ENCODE measurements at regions not wholly inside any gene's neighbourhood (a gene's known extent, or its start where the extent isn't known, plus 50 kb on each side); places are given as distances from the start of the nearest gene placed in this dataset.
"Not testable (repeated sequence)": the region's sequence is repeated elsewhere in the genome, so short reads cannot be mapped to it uniquely, and the experiment has no call there.

- no peak overlapping the region for H3K27ac Mint-ChIP-seq
- H3K36me3 Mint-ChIP-seq (ENCODE audit: low read depth), result no peaks in the 10 kb centered on the region
- H3K9me3 Mint-ChIP-seq, result peaks cover 19% of the 10 kb centered on the region
- no peaks in the 10 kb centered on the region for H3K4me1 Mint-ChIP-seq
- H3K4me3 Mint-ChIP-seq, result no peak overlapping the region
- POLR2A ChIA-PET, result no interaction called here
- no peak for DNase-seq
- no peaks in the 10 kb centered on the region for H3K27me3 Mint-ChIP-seq
- CTCF ChIA-PET, result no interaction called here
These were observed 1373.3 kb upstream of the GOT2 start for GRCh38 chr16:60107437-60107836.

- peaks cover 16% of the 10 kb centered on the region for H3K9me3 Mint-ChIP-seq
- H3K4me3 Mint-ChIP-seq, result no peak overlapping the region
- H3K27ac Mint-ChIP-seq, result no peak overlapping the region
- no peaks in the 10 kb centered on the region for H3K36me3 Mint-ChIP-seq (ENCODE audit: low read depth)
- H3K4me1 Mint-ChIP-seq, result no peaks in the 10 kb centered on the region
- ChIA-PET CTCF (no interaction called here), POLR2A (no interaction called here)
- H3K27me3 Mint-ChIP-seq, result no peaks in the 10 kb centered on the region
- DNase-seq, result no peak
These were observed 1366.3 kb upstream of the GOT2 start for GRCh38 chr16:60100371-60100770.

GRCh38 chr16:60091529-60091928 is 1357.4 kb upstream of the GOT2 start:
- no peak for DNase-seq
- H3K27me3 Mint-ChIP-seq, result no peaks in the 10 kb centered on the region
- H3K4me3 Mint-ChIP-seq, result no peak overlapping the region
- POLR2A ChIA-PET, result no interaction called here
- H3K36me3 Mint-ChIP-seq (ENCODE audit: low read depth), result no peaks in the 10 kb centered on the region
- H3K9me3 Mint-ChIP-seq, result peaks cover 7% of the 10 kb centered on the region
- no peaks in the 10 kb centered on the region for H3K4me1 Mint-ChIP-seq
- no peak overlapping the region for H3K27ac Mint-ChIP-seq
- CTCF ChIA-PET, result no interaction called here

- Mint-ChIP-seq H3K27ac (no peak overlapping the region), H3K9me3 (peaks cover 7% of the 10 kb centered on the region), H3K4me1 (no peaks in the 10 kb centered on the region)
These were observed 1357.0 kb upstream of the GOT2 start for GRCh38 chr16:60091071-60091470.

GRCh38 chr16:60087530-60087929 is 1353.4 kb upstream of the GOT2 start:
- H3K9me3 Mint-ChIP-seq, result peaks cover 18% of the 10 kb centered on the region
- no peaks in the 10 kb centered on the region for H3K4me1 Mint-ChIP-seq
- no peak overlapping the region for H3K27ac Mint-ChIP-seq
- CTCF ChIA-PET, result no interaction called here
- no peaks in the 10 kb centered on the region for H3K36me3 Mint-ChIP-seq (ENCODE audit: low read depth)
- no peak overlapping the region for H3K4me3 Mint-ChIP-seq
- POLR2A ChIA-PET, result no interaction called here
- no peak for DNase-seq
- no peaks in the 10 kb centered on the region for H3K27me3 Mint-ChIP-seq

More at GRCh38 chr16:60091071-60091470, 1357.0 kb upstream of the GOT2 start:
- Mint-ChIP-seq H3K36me3 (ENCODE audit: low read depth) (no peaks in the 10 kb centered on the region), H3K4me3 (no peak overlapping the region), H3K27me3 (no peaks in the 10 kb centered on the region)
- POLR2A ChIA-PET, result no interaction called here
- CTCF ChIA-PET, result no interaction called here
- no peak for DNase-seq

GRCh38 chr16:60078819-60079218 is 1344.7 kb upstream of the GOT2 start:
- H3K27ac Mint-ChIP-seq; POLR2A ChIA-PET; H3K4me3 Mint-ChIP-seq; H3K27me3 Mint-ChIP-seq; H3K36me3 Mint-ChIP-seq (ENCODE audit: low read depth); DNase-seq; CTCF ChIA-PET; H3K4me1 Mint-ChIP-seq: not testable (repeated sequence)
- peaks cover 12% of the 10 kb centered on the region for H3K9me3 Mint-ChIP-seq

GRCh38 chr16:60077861-60078260 is 1343.7 kb upstream of the GOT2 start:
- ChIA-PET CTCF (no interaction called here), POLR2A (no interaction called here)
- H3K36me3 Mint-ChIP-seq (ENCODE audit: low read depth), result no peaks in the 10 kb centered on the region
- no peak overlapping the region for H3K27ac Mint-ChIP-seq
- no peaks in the 10 kb centered on the region for H3K4me1 Mint-ChIP-seq
- H3K4me3 Mint-ChIP-seq, result no peak overlapping the region
- H3K9me3 Mint-ChIP-seq, result peaks cover 12% of the 10 kb centered on the region
- no peak for DNase-seq
- H3K27me3 Mint-ChIP-seq, result no peaks in the 10 kb centered on the region

- Mint-ChIP-seq H3K27ac (no peak overlapping the region), H3K4me3 (no peak overlapping the region), H3K9me3 (peaks cover 7% of the 10 kb centered on the region), H3K27me3 (no peaks in the 10 kb centered on the region), H3K4me1 (no peaks in the 10 kb centered on the region), H3K36me3 (ENCODE audit: low read depth) (no peaks in the 10 kb centered on the region)
- DNase-seq, result no peak
- ChIA-PET POLR2A (no interaction called here), CTCF (no interaction called here)
These were observed 1340.3 kb upstream of the GOT2 start for GRCh38 chr16:60074378-60074777.

- POLR2A ChIA-PET, result no interaction called here
- CTCF ChIA-PET, result no interaction called here
- no peak overlapping the region for H3K27ac Mint-ChIP-seq
These were observed 1339.3 kb upstream of the GOT2 start for GRCh38 chr16:60073376-60073775.

GRCh38 chr16:60064026-60064425 is 1329.9 kb upstream of the GOT2 start:
- no peak overlapping the region for H3K27ac Mint-ChIP-seq
- H3K9me3 Mint-ChIP-seq, result peaks cover 17% of the 10 kb centered on the region
- POLR2A ChIA-PET, result no interaction called here
- H3K27me3 Mint-ChIP-seq, result no peaks in the 10 kb centered on the region
- no peaks in the 10 kb centered on the region for H3K4me1 Mint-ChIP-seq
- H3K4me3 Mint-ChIP-seq, result no peak overlapping the region
- no peaks in the 10 kb centered on the region for H3K36me3 Mint-ChIP-seq (ENCODE audit: low read depth)
- DNase-seq, result no peak
- CTCF ChIA-PET, result no interaction called here

More at GRCh38 chr16:60073376-60073775, 1339.3 kb upstream of the GOT2 start:
- H3K9me3 Mint-ChIP-seq, result peaks cover 7% of the 10 kb centered on the region
- H3K27me3 Mint-ChIP-seq, result no peaks in the 10 kb centered on the region
- no peak overlapping the region for H3K4me3 Mint-ChIP-seq
- H3K4me1 Mint-ChIP-seq, result no peaks in the 10 kb centered on the region
- DNase-seq, result no peak
- H3K36me3 Mint-ChIP-seq (ENCODE audit: low read depth), result no peaks in the 10 kb centered on the region

- ChIA-PET POLR2A (no interaction called here), CTCF (no interaction called here)
- Mint-ChIP-seq H3K4me3 (no peak overlapping the region), H3K9me3 (peaks cover 19% of the 10 kb centered on the region), H3K36me3 (ENCODE audit: low read depth) (no peaks in the 10 kb centered on the region), H3K4me1 (no peaks in the 10 kb centered on the region), H3K27ac (no peak overlapping the region), H3K27me3 (no peaks in the 10 kb centered on the region)
- DNase-seq, result no peak
These were observed 1327.3 kb upstream of the GOT2 start for GRCh38 chr16:60061396-60061795.

- POLR2A ChIA-PET, result no interaction called here
These were observed 1326.6 kb upstream of the GOT2 start for GRCh38 chr16:60060731-60061130.

GRCh38 chr16:60059141-60059540 is 1325.0 kb upstream of the GOT2 start:
- no peak overlapping the region for H3K27ac Mint-ChIP-seq
- no peak for DNase-seq
- CTCF ChIA-PET, result no interaction called here
- POLR2A ChIA-PET, result no interaction called here
- H3K4me1 Mint-ChIP-seq, result no peaks in the 10 kb centered on the region
- H3K36me3 Mint-ChIP-seq (ENCODE audit: low read depth), result no peaks in the 10 kb centered on the region
- no peak overlapping the region for H3K4me3 Mint-ChIP-seq
- no peaks in the 10 kb centered on the region for H3K27me3 Mint-ChIP-seq
- peaks cover 16% of the 10 kb centered on the region for H3K9me3 Mint-ChIP-seq

More at GRCh38 chr16:60060731-60061130, 1326.6 kb upstream of the GOT2 start:
- Mint-ChIP-seq H3K4me1 (no peaks in the 10 kb centered on the region), H3K27me3 (no peaks in the 10 kb centered on the region), H3K36me3 (ENCODE audit: low read depth) (no peaks in the 10 kb centered on the region), H3K4me3 (no peak overlapping the region), H3K27ac (no peak overlapping the region), H3K9me3 (peaks cover 18% of the 10 kb centered on the region)
- CTCF ChIA-PET, result no interaction called here
- DNase-seq, result no peak

GRCh38 chr16:60041671-60042070 is 1307.6 kb upstream of the GOT2 start:
- no peak overlapping the region for H3K27ac Mint-ChIP-seq
- H3K36me3 Mint-ChIP-seq (ENCODE audit: low read depth), result no peaks in the 10 kb centered on the region
- H3K4me1 Mint-ChIP-seq, result no peaks in the 10 kb centered on the region
- no peaks in the 10 kb centered on the region for H3K27me3 Mint-ChIP-seq
- no peak for DNase-seq
- CTCF ChIA-PET, result no interaction called here
- H3K9me3 Mint-ChIP-seq, result peaks cover 11% of the 10 kb centered on the region
- no peak overlapping the region for H3K4me3 Mint-ChIP-seq
- POLR2A ChIA-PET, result no interaction called here

GRCh38 chr16:60031740-60032139 is 1297.6 kb upstream of the GOT2 start:
- DNase-seq, result no peak
- POLR2A ChIA-PET, result no interaction called here
- Mint-ChIP-seq H3K4me1 (no peaks in the 10 kb centered on the region), H3K27ac (no peak overlapping the region), H3K27me3 (no peaks in the 10 kb centered on the region), H3K36me3 (ENCODE audit: low read depth) (no peaks in the 10 kb centered on the region), H3K9me3 (peaks cover 23% of the 10 kb centered on the region), H3K4me3 (no peak overlapping the region)
- CTCF ChIA-PET, result no interaction called here

Data from activated CD4-positive, alpha-beta memory T cell treated with anti-CD3 and anti-CD28 coated beads, Interleukin-2, amount 10 ng/mL, durations not matched to agents 7 days and 5 days (primary cell).